Fibroblast of pulmonary artery (primary cell): ENCODE measurements at regions not wholly inside any gene's neighbourhood (a gene's known extent, or its start where the extent isn't known, plus 50 kb on each side); places are given as distances from the start of the nearest gene placed in this dataset.

ENCODE experiments used
- DNase-seq: peaks from one replicate; pipeline ENCODE4 v3.0.0-alpha.2; 2010; ENCODE audit warnings: low read depth
- H3K4me3 ChIP-seq: replicated peaks from 2 replicates; pipeline ENCODE4 v1.5.1; 2011; ENCODE audit warnings: low read depth, mild to moderate bottlenecking, control low read depth, low read length, moderate library complexity
- CTCF ChIP-seq: IDR thresholded peaks from 2 replicates; pipeline ENCODE4 v1.5.1; 2011; ENCODE audit warnings: mild to moderate bottlenecking, control low read depth, low read length, inconsistent platforms; ENCODE audit errors: missing control alignments

GRCh38 chr18:67068608-67069007, 447.9 kb downstream of the DSEL start:
- TF ChIP-seq CTCF, result no peak
- DNase-seq, result no peak
- no peak overlapping the region for H3K4me3 ChIP-seq

GRCh38 chr18:67047334-67047733, 443.4 kb upstream of the CDH19 start:
- DNase-seq, result no peak

GRCh38 chr18:67043276-67043675, 439.4 kb upstream of the CDH19 start:
- TF ChIP-seq CTCF, result no peak
- no peak for DNase-seq
- H3K4me3 ChIP-seq, result no peak overlapping the region

More at GRCh38 chr18:67047334-67047733, 443.4 kb upstream of the CDH19 start:
- no peak for TF ChIP-seq CTCF
- no peak overlapping the region for H3K4me3 ChIP-seq

GRCh38 chr18:67041334-67041733, 437.4 kb upstream of the CDH19 start:
- no peak for DNase-seq
- TF ChIP-seq CTCF, result no peak

GRCh38 chr18:67035026-67035425, 431.1 kb upstream of the CDH19 start:
- no peak for TF ChIP-seq CTCF
- DNase-seq, result no peak
- H3K4me3 ChIP-seq, result no peak overlapping the region

More at GRCh38 chr18:67041334-67041733, 437.4 kb upstream of the CDH19 start:
- no peak overlapping the region for H3K4me3 ChIP-seq

- no peak for TF ChIP-seq CTCF
- H3K4me3 ChIP-seq, result no peak overlapping the region
- DNase-seq, result no peak
These were observed 419.2 kb upstream of the CDH19 start for GRCh38 chr18:67023059-67023458.

- no peak overlapping the region for H3K4me3 ChIP-seq
- TF ChIP-seq CTCF, result no peak
- DNase-seq, result peak; percentile 21
These were observed 407.0 kb upstream of the CDH19 start for GRCh38 chr18:67010919-67011318.
